GM23338 (cell line): ENCODE measurements at regions not wholly inside any gene's neighbourhood (a gene's known extent, or its start where the extent isn't known, plus 50 kb on each side); places are given as distances from the start of the nearest gene placed in this dataset.

Experiments used
- ATAC-seq: fragments of 200-7000 bp; cut with Tn5 transposase; 3 replicates; pipeline ENCODE4 v1.9.1; 2020
- DNase-seq: peaks from one replicate; pipeline ENCODE4 v3.0.0-alpha.2; 2015; ENCODE audit warnings: low spot score
- H2AFZ ChIP-seq: fragments of 200-600 bp; sonication (generic); 2 replicates; pipeline ENCODE4 v1.8.0; 2016; ENCODE audit warnings: antibody characterized with exemption, mild to moderate bottlenecking, moderate library complexity
- H3F3A ChIP-seq: fragments of 200-600 bp; sonication (generic); replicated peaks from 2 replicates; pipeline ENCODE4 v1.8.0; 2017; ENCODE audit warnings: antibody characterized with exemption, mixed run types, low read depth
- H3K27ac ChIP-seq: fragments of 200-600 bp; sonication (generic); 2 replicates; pipeline ENCODE4 v1.6.1; 2016; ENCODE audit warnings: low read depth
- H3K27me3 ChIP-seq: fragments of 200-600 bp; sonication (generic); 2 replicates; pipeline ENCODE4 v1.8.0; 2016; ENCODE audit warnings: mild to moderate bottlenecking, mixed run types, moderate library complexity; ENCODE audit not compliant: insufficient read depth
- H3K36me3 ChIP-seq: fragments of 200-600 bp; sonication (generic); 2 replicates; pipeline ENCODE4 v1.8.0; 2016; ENCODE audit warnings: mild to moderate bottlenecking; ENCODE audit not compliant: insufficient read depth
- H3K4me1 ChIP-seq: fragments of 200-600 bp; sonication (generic); 2 replicates; pipeline ENCODE4 v1.8.0; 2016; ENCODE audit warnings: mild to moderate bottlenecking, moderate library complexity; ENCODE audit not compliant: insufficient read depth
- H3K4me2 ChIP-seq: fragments of 200-600 bp; sonication (generic); 2 replicates; pipeline ENCODE4 v1.7.1; 2017; ENCODE audit warnings: mixed run types
- H3K4me3 ChIP-seq: fragments of 200-600 bp; sonication (generic); 2 replicates; pipeline ENCODE4 v1.6.1; 2016; ENCODE audit warnings: mixed run types
- H3K79me2 ChIP-seq: fragments of 200-600 bp; sonication (generic); replicated peaks from 2 replicates; pipeline ENCODE4 v1.8.0; 2017; ENCODE audit warnings: mild to moderate bottlenecking; ENCODE audit not compliant: insufficient read depth
- H3K9me2 ChIP-seq: fragments of 200-600 bp; sonication (generic); 2 replicates; pipeline ENCODE4 v1.8.0; 2017; ENCODE audit not compliant: insufficient read depth
- H4K20me1 ChIP-seq: fragments of 200-600 bp; sonication (generic); replicated peaks from 2 replicates; pipeline ENCODE4 v1.8.0; 2017; ENCODE audit warnings: mild to moderate bottlenecking; ENCODE audit not compliant: insufficient read depth
- H3K27ac Mint-ChIP-seq: 2 replicates; pipeline ENCODE4 v1.8.0; 2020; ENCODE audit warnings: inconsistent platforms, mild to moderate bottlenecking, moderate library complexity, mixed read lengths
- H3K27me3 Mint-ChIP-seq: 3 replicates; pipeline ENCODE4 v1.8.0; 2022; ENCODE audit warnings: low read depth, mild to moderate bottlenecking, moderate library complexity, mixed read lengths, inconsistent platforms; ENCODE audit not compliant: insufficient read depth, poor library complexity
- H3K36me3 Mint-ChIP-seq: 3 replicates; pipeline ENCODE4 v1.8.0; 2021; ENCODE audit warnings: low read depth, mild to moderate bottlenecking, inconsistent platforms, moderate library complexity, mixed read lengths
- H3K4me1 Mint-ChIP-seq: 3 replicates; pipeline ENCODE4 v1.8.0; 2020; ENCODE audit warnings: mild to moderate bottlenecking, inconsistent platforms, mixed read lengths
- H3K4me3 Mint-ChIP-seq: 3 replicates; pipeline ENCODE4 v1.8.0; 2021; ENCODE audit warnings: moderate library complexity, mild to moderate bottlenecking, inconsistent platforms, mixed read lengths
- H3K9me3 Mint-ChIP-seq: 3 replicates; pipeline ENCODE4 v1.8.0; 2020; ENCODE audit warnings: moderate library complexity, mild to moderate bottlenecking, inconsistent platforms, mixed read lengths
- NANOG ChIP-seq: IDR thresholded peaks from 2 replicates; pipeline ENCODE4 v1.6.1; 2016; ENCODE audit warnings: antibody characterized with exemption, borderline replicate concordance
- ZNF331 ChIP-seq: fragments of 250-450 bp; sonication (Bioruptor Pico); IDR thresholded peaks from 2 replicates; pipeline ENCODE4 v1.5.0; 2020; ENCODE audit warnings: low read depth, mild to moderate bottlenecking, moderate library complexity
- TF ChIP-seq, protein P1 (sequence below), 2 experiments: fragments of 200-600 bp in 1 of 2; sonication (generic) in 1 of 2; conservative IDR thresholded peaks; 2 replicates each; pipeline versions ENCODE4 v1.5.1 to v1.6.1; 2016 to 2017; ENCODE audit warnings: antibody characterized with exemption in 2 of 2, low read depth in 2 of 2, mild to moderate bottlenecking in 2 of 2, moderate library complexity in 1 of 2
- TF ChIP-seq, protein P2 (sequence below): fragments of 250-450 bp; sonication (Bioruptor Pico); IDR thresholded peaks from 2 replicates; pipeline ENCODE4 v1.5.0; 2020; ENCODE audit warnings: mild to moderate bottlenecking, moderate library complexity

DNA sequence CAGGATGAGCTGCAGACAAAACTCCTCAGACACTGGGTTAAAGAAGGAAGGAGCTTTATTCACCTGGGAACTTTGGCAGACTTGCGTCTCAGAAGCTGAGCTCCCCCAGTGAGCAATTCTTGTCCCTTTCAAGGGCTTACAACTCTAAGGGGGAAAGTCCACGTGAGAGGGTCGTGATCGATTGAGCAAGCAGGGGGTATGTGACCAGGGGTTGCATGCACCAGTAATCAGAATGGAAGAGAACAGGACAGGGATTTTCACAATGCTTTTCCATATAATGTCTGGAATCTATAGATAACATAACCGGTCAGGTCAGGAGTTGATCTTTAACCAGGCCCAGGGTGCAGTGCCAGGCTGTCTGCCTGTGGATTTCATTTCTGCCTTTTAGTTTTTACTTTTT, 202.8 kb upstream of the MRPS30 start (continued):
- TF ChIP-seq, protein P1, sequence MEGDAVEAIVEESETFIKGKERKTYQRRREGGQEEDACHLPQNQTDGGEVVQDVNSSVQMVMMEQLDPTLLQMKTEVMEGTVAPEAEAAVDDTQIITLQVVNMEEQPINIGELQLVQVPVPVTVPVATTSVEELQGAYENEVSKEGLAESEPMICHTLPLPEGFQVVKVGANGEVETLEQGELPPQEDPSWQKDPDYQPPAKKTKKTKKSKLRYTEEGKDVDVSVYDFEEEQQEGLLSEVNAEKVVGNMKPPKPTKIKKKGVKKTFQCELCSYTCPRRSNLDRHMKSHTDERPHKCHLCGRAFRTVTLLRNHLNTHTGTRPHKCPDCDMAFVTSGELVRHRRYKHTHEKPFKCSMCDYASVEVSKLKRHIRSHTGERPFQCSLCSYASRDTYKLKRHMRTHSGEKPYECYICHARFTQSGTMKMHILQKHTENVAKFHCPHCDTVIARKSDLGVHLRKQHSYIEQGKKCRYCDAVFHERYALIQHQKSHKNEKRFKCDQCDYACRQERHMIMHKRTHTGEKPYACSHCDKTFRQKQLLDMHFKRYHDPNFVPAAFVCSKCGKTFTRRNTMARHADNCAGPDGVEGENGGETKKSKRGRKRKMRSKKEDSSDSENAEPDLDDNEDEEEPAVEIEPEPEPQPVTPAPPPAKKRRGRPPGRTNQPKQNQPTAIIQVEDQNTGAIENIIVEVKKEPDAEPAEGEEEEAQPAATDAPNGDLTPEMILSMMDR (conservative IDR thresholded peaks at IDR 0.05; ENCODE audit: low read depth in 2 of 2): no peak
- no peak for TF ChIP-seq NANOG
- TF ChIP-seq, protein P2, sequence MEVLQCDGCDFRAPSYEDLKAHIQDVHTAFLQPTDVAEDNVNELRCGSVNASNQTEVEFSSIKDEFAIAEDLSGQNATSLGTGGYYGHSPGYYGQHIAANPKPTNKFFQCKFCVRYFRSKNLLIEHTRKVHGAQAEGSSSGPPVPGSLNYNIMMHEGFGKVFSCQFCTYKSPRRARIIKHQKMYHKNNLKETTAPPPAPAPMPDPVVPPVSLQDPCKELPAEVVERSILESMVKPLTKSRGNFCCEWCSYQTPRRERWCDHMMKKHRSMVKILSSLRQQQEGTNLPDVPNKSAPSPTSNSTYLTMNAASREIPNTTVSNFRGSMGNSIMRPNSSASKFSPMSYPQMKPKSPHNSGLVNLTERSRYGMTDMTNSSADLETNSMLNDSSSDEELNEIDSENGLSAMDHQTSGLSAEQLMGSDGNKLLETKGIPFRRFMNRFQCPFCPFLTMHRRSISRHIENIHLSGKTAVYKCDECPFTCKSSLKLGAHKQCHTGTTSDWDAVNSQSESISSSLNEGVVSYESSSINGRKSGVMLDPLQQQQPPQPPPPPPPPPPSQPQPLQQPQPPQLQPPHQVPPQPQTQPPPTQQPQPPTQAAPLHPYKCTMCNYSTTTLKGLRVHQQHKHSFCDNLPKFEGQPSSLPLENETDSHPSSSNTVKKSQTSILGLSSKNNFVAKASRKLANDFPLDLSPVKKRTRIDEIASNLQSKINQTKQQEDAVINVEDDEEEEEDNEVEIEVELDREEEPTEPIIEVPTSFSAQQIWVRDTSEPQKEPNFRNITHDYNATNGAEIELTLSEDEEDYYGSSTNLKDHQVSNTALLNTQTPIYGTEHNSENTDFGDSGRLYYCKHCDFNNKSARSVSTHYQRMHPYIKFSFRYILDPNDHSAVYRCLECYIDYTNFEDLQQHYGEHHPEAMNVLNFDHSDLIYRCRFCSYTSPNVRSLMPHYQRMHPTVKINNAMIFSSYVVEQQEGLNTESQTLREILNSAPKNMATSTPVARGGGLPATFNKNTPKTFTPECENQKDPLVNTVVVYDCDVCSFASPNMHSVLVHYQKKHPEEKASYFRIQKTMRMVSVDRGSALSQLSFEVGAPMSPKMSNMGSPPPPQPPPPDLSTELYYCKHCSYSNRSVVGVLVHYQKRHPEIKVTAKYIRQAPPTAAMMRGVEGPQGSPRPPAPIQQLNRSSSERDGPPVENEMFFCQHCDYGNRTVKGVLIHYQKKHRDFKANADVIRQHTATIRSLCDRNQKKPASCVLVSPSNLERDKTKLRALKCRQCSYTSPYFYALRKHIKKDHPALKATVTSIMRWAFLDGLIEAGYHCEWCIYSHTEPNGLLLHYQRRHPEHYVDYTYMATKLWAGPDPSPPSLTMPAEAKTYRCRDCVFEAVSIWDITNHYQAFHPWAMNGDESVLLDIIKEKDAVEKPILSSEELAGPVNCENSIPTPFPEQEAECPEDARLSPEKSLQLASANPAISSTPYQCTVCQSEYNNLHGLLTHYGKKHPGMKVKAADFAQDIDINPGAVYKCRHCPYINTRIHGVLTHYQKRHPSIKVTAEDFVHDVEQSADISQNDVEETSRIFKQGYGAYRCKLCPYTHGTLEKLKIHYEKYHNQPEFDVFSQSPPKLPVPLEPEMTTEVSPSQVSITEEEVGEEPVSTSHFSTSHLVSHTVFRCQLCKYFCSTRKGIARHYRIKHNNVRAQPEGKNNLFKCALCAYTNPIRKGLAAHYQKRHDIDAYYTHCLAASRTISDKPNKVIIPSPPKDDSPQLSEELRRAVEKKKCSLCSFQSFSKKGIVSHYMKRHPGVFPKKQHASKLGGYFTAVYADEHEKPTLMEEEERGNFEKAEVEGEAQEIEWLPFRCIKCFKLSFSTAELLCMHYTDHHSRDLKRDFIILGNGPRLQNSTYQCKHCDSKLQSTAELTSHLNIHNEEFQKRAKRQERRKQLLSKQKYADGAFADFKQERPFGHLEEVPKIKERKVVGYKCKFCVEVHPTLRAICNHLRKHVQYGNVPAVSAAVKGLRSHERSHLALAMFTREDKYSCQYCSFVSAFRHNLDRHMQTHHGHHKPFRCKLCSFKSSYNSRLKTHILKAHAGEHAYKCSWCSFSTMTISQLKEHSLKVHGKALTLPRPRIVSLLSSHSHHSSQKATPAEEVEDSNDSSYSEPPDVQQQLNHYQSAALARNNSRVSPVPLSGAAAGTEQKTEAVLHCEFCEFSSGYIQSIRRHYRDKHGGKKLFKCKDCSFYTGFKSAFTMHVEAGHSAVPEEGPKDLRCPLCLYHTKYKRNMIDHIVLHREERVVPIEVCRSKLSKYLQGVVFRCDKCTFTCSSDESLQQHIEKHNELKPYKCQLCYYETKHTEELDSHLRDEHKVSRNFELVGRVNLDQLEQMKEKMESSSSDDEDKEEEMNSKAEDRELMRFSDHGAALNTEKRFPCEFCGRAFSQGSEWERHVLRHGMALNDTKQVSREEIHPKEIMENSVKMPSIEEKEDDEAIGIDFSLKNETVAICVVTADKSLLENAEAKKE (CRISPR knock-in tag): no peak
- TF ChIP-seq ZNF331 (CRISPR knock-in tag): no peak

DNA sequence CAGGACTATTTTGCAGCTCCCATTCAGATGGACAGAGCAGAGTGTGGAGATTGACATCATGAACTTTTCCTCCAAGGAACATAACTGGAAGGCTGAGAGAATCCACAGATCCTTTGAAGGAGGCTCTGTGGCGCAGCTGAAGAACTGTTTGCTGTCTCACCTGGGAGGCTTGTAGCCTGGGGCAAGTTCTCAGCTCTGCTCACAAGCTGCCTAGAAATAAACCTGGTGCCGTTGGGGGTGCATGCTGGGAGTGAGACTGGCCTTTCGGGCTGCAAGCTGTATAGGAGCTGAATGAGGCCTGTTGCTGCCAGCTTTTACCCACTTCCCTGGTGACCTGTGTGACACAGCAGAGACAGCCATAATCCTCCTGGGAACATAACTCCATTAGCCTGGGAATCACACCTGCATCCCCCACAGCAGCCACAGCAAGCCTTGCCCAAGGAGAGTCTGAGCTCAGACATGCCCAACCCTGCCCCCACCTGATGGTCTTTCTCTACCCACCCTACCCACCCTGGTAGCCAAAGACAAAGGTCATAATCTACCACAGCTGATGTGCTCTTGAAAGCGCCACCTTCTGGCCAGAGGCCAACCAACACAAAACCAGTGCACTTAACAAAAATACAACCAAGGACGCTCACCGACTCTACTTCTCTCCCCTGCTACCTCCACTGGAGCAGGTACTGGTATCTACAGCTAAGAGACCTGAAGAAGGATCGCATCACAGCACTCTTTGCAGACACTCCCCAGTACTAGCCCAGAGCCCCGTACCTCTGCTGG, 205.1 kb upstream of the MRPS30 start:
- Histone ChIP-seq H3K4me2 (no peak overlapping the region), H3K27me3 (no peaks in the 10 kb centered on the region), H3F3A (no peaks in the 10 kb centered on the region), H3K36me3 (no peaks in the 10 kb centered on the region), H3K4me1 (no peaks in the 10 kb centered on the region), H2AFZ (peak overlapping the region; percentile 90), H3K4me3 (no peak overlapping the region), H3K79me2 (no peaks in the 10 kb centered on the region), H4K20me1 (no peaks in the 10 kb centered on the region), H3K27ac (no peak overlapping the region), H3K9me2 (peaks cover 4% of the 10 kb centered on the region)
- ATAC-seq (peak; percentile 78), DNase-seq (peak; percentile 62)
- H3K4me3 Mint-ChIP-seq: no peak overlapping the region
- no peaks in the 10 kb centered on the region; the same call in 2 of the 3 replicates for H3K36me3 Mint-ChIP-seq
- no peak overlapping the region for H3K27ac Mint-ChIP-seq
- peaks cover 4% of the 10 kb centered on the region for H3K9me3 Mint-ChIP-seq
- peaks cover 5% of the 10 kb centered on the region for H3K27me3 Mint-ChIP-seq
- peaks cover 2% of the 10 kb centered on the region; the same call in 1 of the 3 replicates for H3K4me1 Mint-ChIP-seq
- TF ChIP-seq, protein P2 (CRISPR knock-in tag): no peak
